CD14-positive monocyte (primary cell): ENCODE measurements at regions not wholly inside any gene's neighbourhood (a gene's known extent, or its start where the extent isn't known, plus 50 kb on each side); places are given as distances from the start of the nearest gene placed in this dataset.

Experiments
- DNase-seq, 3 donors: peaks; one replicate each; pipeline ENCODE4 v3.0.0-alpha.2; 2011 to 2022
- H2AFZ ChIP-seq: 2 replicates; pipeline ENCODE4 v1.6.0; 2012; ENCODE audit warnings: mild to moderate bottlenecking, low read depth, low read length, inconsistent platforms; ENCODE audit not compliant: insufficient read depth, poor library complexity, severe bottlenecking
- H3K27ac ChIP-seq, 2 donors: 1 replicate in 1 of 2; 2 replicates in 1 of 2; pipeline ENCODE4 v1.5.1; 2012 to 2013; ENCODE audit warnings: low read length in 2 of 2, control low read depth in 1 of 2, inconsistent platforms in 1 of 2, low read depth in 1 of 2, mild to moderate bottlenecking in 1 of 2
- H3K27me3 ChIP-seq, 2 donors: one replicate each; pipeline versions ENCODE4 v1.6.0 to v1.6.1; 2011 to 2013; ENCODE audit warnings: low read length in 2 of 2; ENCODE audit not compliant: control insufficient read depth in 2 of 2, insufficient read depth in 2 of 2
- H3K36me3 ChIP-seq, 2 donors: replicated peaks in 1 of 2; 1 replicate in 1 of 2; 2 replicates in 1 of 2; pipeline versions ENCODE4 v1.5.1 to v1.6.1; 2012 to 2013; ENCODE audit warnings: low read length in 2 of 2, control low read depth in 1 of 2, inconsistent platforms in 1 of 2, mild to moderate bottlenecking in 1 of 2; ENCODE audit not compliant: insufficient read depth in 2 of 2, control insufficient read depth in 1 of 2
- H3K4me1 ChIP-seq, 2 donors: 1 replicate in 1 of 2; 2 replicates in 1 of 2; pipeline versions ENCODE4 v1.5.1 to v1.6.1; 2012 to 2013; ENCODE audit warnings: low read length in 2 of 2, control low read depth in 1 of 2, inconsistent platforms in 1 of 2, mild to moderate bottlenecking in 1 of 2, moderate library complexity in 1 of 2; ENCODE audit not compliant: insufficient read depth in 2 of 2, control insufficient read depth in 1 of 2
- H3K4me2 ChIP-seq: replicated peaks from 2 replicates; pipeline ENCODE3; 2012; ENCODE audit warnings: low read length, moderate library complexity, mild to moderate bottlenecking; ENCODE audit not compliant: poor library complexity, severe bottlenecking; ENCODE audit errors: extremely low read depth
- H3K4me3 ChIP-seq, 3 experiments: fragments of 200-600 bp in 1 of 3; sonication (generic) in 1 of 3; replicated peaks in 1 of 3; 1 replicate in 2 of 3; 2 replicates in 1 of 3; pipeline ENCODE4 v1.5.1; 2011 to 2013; ENCODE audit warnings: low read length in 3 of 3, mild to moderate bottlenecking in 3 of 3, control low read depth in 2 of 3, low read depth in 2 of 3, inconsistent platforms in 1 of 3, moderate library complexity in 1 of 3
- H3K79me2 ChIP-seq: 2 replicates; pipeline ENCODE4 v1.6.0; 2012; ENCODE audit warnings: mild to moderate bottlenecking, control low read depth, inconsistent platforms, low read length, moderate library complexity; ENCODE audit not compliant: insufficient read depth
- H3K9ac ChIP-seq: 2 replicates; pipeline ENCODE4 v1.6.0; 2017; ENCODE audit warnings: low read length, mild to moderate bottlenecking; ENCODE audit not compliant: insufficient read depth, poor library complexity, severe bottlenecking
- H3K9me3 ChIP-seq, 2 donors: replicated peaks in 1 of 2; 1 replicate in 1 of 2; 2 replicates in 1 of 2; pipeline versions ENCODE4 v1.5.1 to v1.6.1; 2012 to 2013; ENCODE audit warnings: low read length in 2 of 2, control low read depth in 1 of 2; ENCODE audit not compliant: control insufficient read depth in 1 of 2, insufficient read depth in 1 of 2
- H4K20me1 ChIP-seq: 2 replicates; pipeline ENCODE4 v1.6.0; 2012; ENCODE audit warnings: mild to moderate bottlenecking, low read length, control low read depth, moderate library complexity; ENCODE audit not compliant: insufficient read depth
- H3K27ac Mint-ChIP-seq, 7 donors: one replicate each; pipeline ENCODE4 v1.8.0; 2020; ENCODE audit warnings: mild to moderate bottlenecking in 7 of 7, mixed read lengths in 7 of 7, moderate library complexity in 6 of 7, inconsistent platforms in 2 of 7
- H3K27me3 Mint-ChIP-seq, 3 donors: one replicate each; pipeline ENCODE4 v1.8.0; 2021 to 2022; ENCODE audit warnings: low read depth in 3 of 3, mild to moderate bottlenecking in 3 of 3, mixed read lengths in 3 of 3, moderate library complexity in 3 of 3, inconsistent platforms in 1 of 3
- H3K36me3 Mint-ChIP-seq, 2 donors: one replicate each; pipeline ENCODE4 v1.8.0; 2020; ENCODE audit warnings: mixed read lengths in 2 of 2, inconsistent platforms in 1 of 2, mild to moderate bottlenecking in 1 of 2
- H3K4me1 Mint-ChIP-seq: one replicate; pipeline ENCODE4 v1.8.0; 2020; ENCODE audit warnings: mild to moderate bottlenecking, mixed read lengths
- H3K4me3 Mint-ChIP-seq, 2 donors: one replicate each; pipeline ENCODE4 v1.8.0; 2020; ENCODE audit warnings: mild to moderate bottlenecking in 2 of 2, mixed read lengths in 2 of 2, moderate library complexity in 1 of 2
- H3K9me3 Mint-ChIP-seq, 7 donors: one replicate each; pipeline ENCODE4 v1.8.0; 2020 to 2022; ENCODE audit warnings: mixed read lengths in 7 of 7, mild to moderate bottlenecking in 6 of 7, moderate library complexity in 6 of 7, inconsistent platforms in 2 of 7
- CTCF ChIP-seq: fragments of 200-600 bp; IDR thresholded peaks from one replicate; pipeline ENCODE4 v1.8.0; 2022; ENCODE audit warnings: antibody characterized with exemption, mild to moderate bottlenecking
- WGBS: methylation state at CpG from one replicate; pipeline ENCODE4 v1.1.5; 2013; ENCODE audit warnings: missing lambda C conversion rate; ENCODE audit not compliant: insufficient coverage; 5-methylcytosine and 5-hydroxymethylcytosine counted together
- intact Hi-C, 2 donors: fragments of 100-400 bp; cut with micrococcal nuclease; formaldehyde crosslinking; loops; one replicate each; pipeline versions ENCODE4 v1.15.0 to v1.15.1; 2023

GRCh38 chr6:113211170-113211569, 646.0 kb upstream of the MARCKS start:
- no peak for TF ChIP-seq CTCF
- Mint-ChIP-seq H3K36me3 (no peaks in the 10 kb centered on the region), H3K27ac (no peak overlapping the region), H3K27me3 (peaks cover 0 to 5% (median 1%) of the 10 kb centered on the region in 3 donors), H3K4me3 (no peak overlapping the region), H3K4me1 (no peaks in the 10 kb centered on the region), H3K9me3 (peaks cover 0 to 5% (median 2%) of the 10 kb centered on the region in 7 donors)
- no peaks in the 10 kb centered on the region for H4K20me1 ChIP-seq
- intact Hi-C loops, result no loop called here
- H3K4me3 ChIP-seq, result no peak overlapping the region
- H3K79me2 ChIP-seq, result no peaks in the 10 kb centered on the region
- no peak for DNase-seq
- H3K9ac ChIP-seq, result no peak overlapping the region
- H3K4me1 ChIP-seq, result no peaks in the 10 kb centered on the region
- no peak overlapping the region for H3K27ac ChIP-seq
- no peaks in the 10 kb centered on the region for H3K27me3 ChIP-seq
- H3K36me3 ChIP-seq, result no peaks in the 10 kb centered on the region
- H3K9me3 ChIP-seq, result no peaks in the 10 kb centered on the region
- H2AFZ ChIP-seq, result no peak overlapping the region
- no peak overlapping the region for H3K4me2 ChIP-seq

- Histone ChIP-seq H3K36me3 (no peaks in the 10 kb centered on the region), H3K4me2 (no peak overlapping the region), H3K9ac (no peak overlapping the region), H4K20me1 (no peaks in the 10 kb centered on the region), H3K9me3 (peaks cover 0 to 13% of the 10 kb centered on the region in 2 donors), H3K27ac (no peak overlapping the region), H3K27me3 (no peaks in the 10 kb centered on the region), H3K4me3 (no peak overlapping the region), H3K4me1 (no peaks in the 10 kb centered on the region), H2AFZ (no peak overlapping the region), H3K79me2 (no peaks in the 10 kb centered on the region)
- Mint-ChIP-seq H3K4me1 (no peaks in the 10 kb centered on the region), H3K36me3 (no peaks in the 10 kb centered on the region), H3K4me3 (no peak overlapping the region), H3K27me3 (peaks cover 0 to 3% (median 0%) of the 10 kb centered on the region in 3 donors), H3K9me3 (peaks cover 7 to 19% (median 10%) of the 10 kb centered on the region in 7 donors), H3K27ac (no peak overlapping the region)
- WGBS, result no CpG with 5 or more reads among the region's 2 CpGs
- intact Hi-C loops, result no loop called here
- no peak for DNase-seq
- TF ChIP-seq CTCF, result no peak
Observed at GRCh38 chr6:113219783-113220182, 637.4 kb upstream of the MARCKS start.
